NCI-H2029 (cell line): ENCODE measurements at regions not wholly inside any gene's neighbourhood (a gene's known extent, or its start where the extent isn't known, plus 50 kb on each side); places are given as distances from the start of the nearest gene placed in this dataset.
"Not testable (repeated sequence)": the region's sequence is repeated elsewhere in the genome, so short reads cannot be mapped to it uniquely, and the experiment has no call there.

Experiments used
- DNase-seq: peaks from one replicate; lab custom pipeline; 2025; lab: John Stamatoyannopoulos, UW

DNA sequence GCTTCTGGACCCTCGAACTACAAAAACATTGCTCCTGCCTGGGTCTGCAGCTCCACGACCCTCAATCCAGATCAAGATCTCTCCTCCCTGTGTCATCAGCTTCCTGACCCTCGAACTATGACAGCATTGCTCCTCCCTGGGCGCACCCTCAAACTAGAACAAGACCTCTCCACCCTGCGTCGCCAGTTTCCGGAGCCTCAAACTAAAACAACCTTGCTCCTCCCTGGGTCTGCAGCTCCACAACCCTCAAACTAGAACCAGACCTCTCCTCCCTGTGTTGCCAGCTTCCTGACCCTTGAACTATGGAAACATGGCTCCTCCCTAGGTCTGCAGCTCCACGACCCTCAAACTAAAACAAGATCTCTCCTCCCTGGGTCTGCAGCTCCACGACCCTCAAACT is 339.7 kb upstream of the SULF2 start:
- DNase-seq, result no peak

GRCh38 chr20:48124181-48124782 is 339.0 kb upstream of the SULF2 start:
- no peak for DNase-seq

GRCh38 chr20:48120120-48120519 is 334.8 kb upstream of the SULF2 start:
- DNase-seq, result no peak

DNA sequence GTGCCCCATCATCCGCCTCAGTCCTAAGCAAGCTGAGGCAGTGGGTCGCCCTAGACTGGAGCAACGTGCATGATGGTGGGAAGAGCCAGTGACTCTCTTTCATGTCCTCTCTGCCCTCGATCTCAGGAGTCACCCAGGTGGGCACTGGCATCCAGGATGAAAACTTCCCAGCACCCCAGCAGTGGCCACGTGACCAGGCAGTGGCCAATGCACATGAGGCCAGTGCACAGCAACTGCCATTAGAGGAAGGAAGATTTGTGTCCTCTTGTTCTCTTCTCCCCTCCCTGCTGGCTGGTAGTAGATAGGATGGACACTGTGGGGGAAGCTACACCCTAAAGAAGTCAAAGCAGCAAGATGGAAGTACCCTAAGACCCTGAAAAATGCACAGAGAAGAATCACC is 334.1 kb upstream of the SULF2 start:
- DNase-seq, result not testable (repeated sequence)

DNA sequence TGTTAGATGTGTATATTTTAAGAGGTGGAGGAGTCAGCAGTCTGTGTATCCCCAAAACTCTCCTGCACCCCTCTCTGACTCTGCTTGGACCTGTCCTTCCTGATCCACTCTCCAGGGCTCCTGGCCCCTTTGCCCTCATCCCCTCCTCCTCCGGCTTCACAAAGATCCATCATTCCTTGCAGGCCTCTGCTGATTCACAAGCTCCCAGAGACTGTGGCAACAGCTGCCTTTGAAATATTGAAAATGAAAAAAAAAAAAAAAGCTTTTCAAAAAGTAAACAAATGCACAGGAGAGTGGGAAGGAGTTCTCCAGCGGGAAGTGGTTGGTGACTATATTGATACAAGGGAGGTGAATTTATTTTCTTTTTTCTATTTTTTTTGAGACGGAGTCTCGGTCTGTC is 330.2 kb upstream of the SULF2 start:
- DNase-seq, result no peak

DNA sequence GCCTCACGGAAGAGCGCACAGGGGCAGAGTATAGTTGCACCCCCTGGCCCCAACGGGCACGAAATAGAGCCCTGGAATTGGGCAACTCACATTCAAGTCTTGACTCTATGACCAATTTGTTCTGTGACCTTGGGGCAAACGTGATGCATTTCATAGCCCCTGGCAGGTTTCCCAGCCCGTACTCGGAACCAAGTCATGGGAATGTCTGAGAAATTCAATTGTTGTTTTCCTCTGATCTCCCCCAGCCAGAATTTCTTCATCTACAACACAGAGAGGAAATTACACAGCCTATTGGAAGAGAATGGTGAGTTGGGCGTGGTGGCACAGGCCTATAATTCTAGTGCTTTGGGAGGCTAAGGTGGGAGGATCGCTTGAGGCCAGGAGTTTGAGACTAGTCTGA is 322.3 kb upstream of the SULF2 start:
- DNase-seq, result no peak

GRCh38 chr20:48106428-48106827 is 321.1 kb upstream of the SULF2 start:
- no peak for DNase-seq

- DNase-seq, result no peak
Measured at GRCh38 chr20:48105526-48105925, 320.2 kb upstream of the SULF2 start.

- no peak for DNase-seq
Measured at GRCh38 chr20:48102931-48103660, 317.8 kb upstream of the SULF2 start.

GRCh38 chr20:48102076-48102787 is 317.0 kb upstream of the SULF2 start:
- DNase-seq, result no peak

- DNase-seq, result no peak
Measured at GRCh38 chr20:48100483-48100882, 315.2 kb upstream of the SULF2 start.

DNA sequence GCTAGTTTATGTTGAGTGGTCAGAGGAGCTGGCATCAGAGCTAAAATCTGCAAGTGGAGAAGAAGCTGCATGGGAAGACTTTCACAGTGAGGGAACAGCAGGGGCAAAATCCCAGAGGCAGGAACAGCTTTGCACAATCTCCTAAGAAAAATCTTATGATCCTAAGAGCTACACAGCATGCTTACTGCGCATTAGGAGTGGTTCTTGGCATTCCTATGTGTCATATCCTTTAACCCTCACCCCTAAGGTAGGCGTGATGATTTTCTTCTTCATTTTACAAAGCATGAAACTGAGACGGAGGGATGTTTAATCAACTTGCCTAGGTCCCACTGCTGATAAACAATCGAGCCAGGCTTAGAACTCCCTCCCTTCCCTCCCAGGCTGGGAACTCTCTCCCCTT is 313.6 kb upstream of the SULF2 start:
- DNase-seq, result no peak

GRCh38 chr20:48098099-48098498 is 312.8 kb upstream of the SULF2 start:
- no peak for DNase-seq

- DNase-seq, result no peak
Measured at GRCh38 chr20:48096957-48097890, 311.9 kb upstream of the SULF2 start.

DNA sequence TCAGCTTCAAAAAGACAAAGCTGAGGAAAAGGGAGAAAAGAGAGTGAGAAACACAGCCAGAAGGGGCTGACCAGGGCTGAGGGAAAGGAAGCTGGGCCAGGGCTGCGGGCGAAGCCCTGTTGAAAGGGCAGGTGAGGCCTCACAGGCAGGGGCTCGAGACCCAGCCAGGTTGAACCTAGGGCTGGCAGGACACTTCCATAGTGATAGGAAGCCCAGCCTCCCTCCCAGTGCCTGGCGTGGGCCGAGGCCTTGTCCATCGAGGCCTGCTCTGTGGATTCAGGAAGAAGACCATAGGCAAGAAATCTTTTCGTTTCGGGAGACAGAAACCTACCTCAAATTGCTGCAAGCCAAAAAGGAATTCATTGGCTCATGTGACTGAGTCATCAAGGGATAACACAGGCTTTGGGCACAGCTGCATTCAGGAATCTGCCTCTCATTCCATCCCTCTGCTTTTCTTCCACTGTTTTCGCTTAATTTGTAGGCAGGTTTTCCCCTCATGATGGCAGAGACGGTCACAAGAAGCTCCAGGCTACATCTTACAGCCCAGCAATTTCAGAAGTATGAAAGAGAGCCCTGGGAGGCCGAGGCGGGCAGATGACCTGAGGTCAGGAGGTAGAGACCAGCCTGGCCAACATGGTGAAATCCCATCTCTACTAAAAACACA is 311.1 kb upstream of the SULF2 start:
- no peak for DNase-seq

- DNase-seq, result no peak
Measured at GRCh38 chr20:48094944-48095343, 309.7 kb upstream of the SULF2 start.

GRCh38 chr20:48094196-48094749 is 309.0 kb upstream of the SULF2 start:
- no peak for DNase-seq

- no peak for DNase-seq
Measured at GRCh38 chr20:48092596-48093280, 307.5 kb upstream of the SULF2 start.

DNA sequence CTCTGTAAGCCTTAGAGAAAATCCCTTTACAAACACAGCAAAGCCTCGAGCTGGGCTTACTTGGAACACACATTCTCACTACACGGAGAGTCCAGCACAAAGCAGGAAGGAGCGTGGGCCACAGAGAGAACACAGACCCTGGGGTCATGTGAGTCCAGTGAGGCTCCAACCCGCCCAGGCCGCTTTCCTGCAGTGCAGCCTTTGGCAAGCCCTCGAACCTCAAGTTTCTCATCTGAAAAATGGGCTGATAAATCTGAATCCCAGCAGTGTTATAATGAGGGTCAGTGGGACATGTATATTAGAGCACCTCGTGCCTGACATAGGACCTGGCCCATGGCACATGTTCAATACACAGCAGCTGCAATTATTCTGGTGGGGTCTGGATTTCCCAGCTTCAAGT is 305.5 kb upstream of the SULF2 start:
- DNase-seq, result no peak

- no peak for DNase-seq
Measured at GRCh38 chr20:48090314-48090713, 305.0 kb upstream of the SULF2 start.

DNA sequence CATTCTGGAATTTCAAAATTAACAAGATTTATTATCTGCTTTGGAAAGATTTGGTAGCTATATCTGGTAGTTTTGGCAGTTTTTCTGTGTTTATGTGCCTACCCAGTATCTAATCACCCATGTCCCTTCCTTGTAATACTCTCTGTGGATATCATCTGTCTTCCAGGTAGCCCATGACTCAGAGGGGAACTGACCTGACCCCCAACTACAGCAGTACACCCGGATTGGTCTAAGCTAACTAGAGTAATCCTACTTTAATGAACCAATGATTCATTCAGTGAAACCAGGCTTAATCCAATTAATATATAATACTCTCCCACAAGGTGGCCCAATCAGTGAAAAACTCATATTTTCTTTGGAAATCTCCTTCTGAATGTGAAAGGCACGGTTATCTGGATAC is 295.3 kb upstream of the SULF2 start:
- DNase-seq, result no peak
